ENCODE measurements at regions not wholly inside any gene's neighbourhood (a gene's known extent, or its start where the extent isn't known, plus 50 kb on each side); places are given as distances from the start of the nearest gene placed in this dataset.

DNA sequence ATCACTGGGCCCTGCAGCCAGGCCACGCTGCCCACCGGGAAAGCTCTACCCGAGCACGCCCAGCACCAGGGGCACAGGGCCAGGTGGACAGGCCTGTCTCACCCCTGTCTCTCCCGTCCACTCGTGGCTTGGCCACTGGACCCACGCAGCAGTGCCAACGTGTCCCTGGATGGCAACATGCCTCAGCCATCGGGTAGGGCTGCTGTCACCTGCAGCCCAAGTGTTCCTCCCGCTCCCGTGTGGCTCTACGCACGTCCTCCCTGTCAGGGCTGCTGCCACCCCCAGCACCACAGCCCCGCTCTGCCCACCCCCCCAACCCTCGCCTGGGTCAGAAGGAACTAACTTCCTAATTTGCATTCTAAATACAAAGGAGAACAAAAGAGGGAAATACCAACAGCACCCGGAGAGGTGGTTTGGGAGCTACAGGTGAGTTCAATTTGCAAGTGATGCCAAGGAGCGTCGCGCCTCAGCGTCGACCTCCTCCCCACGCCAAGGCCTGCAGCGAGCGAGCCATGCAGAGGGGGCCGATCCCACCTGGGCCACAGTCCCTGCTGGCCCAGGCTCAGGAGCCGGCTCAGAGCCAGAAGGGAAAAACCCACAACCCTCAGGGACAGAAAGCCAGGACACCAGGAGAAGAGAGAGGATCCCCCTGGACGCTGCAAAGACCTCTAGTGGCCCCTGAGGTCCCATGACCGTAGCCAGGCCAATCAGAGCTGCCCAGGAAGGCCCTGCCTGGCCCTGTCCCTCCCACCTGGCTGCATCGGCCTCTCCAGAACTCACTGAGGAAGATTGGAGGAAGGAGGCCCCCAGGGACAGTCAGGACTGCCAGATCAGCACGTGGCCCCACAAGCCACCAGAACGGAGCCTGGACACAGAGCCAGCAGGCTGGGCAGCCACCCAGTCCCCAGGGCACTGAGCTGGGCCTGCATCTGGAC lies 128.4 kb upstream of the SPACA7 start:
- no peak for TF ChIP-seq POLR2A (IDR thresholded peaks at IDR 0.05)
- TF ChIP-seq, protein P1, sequence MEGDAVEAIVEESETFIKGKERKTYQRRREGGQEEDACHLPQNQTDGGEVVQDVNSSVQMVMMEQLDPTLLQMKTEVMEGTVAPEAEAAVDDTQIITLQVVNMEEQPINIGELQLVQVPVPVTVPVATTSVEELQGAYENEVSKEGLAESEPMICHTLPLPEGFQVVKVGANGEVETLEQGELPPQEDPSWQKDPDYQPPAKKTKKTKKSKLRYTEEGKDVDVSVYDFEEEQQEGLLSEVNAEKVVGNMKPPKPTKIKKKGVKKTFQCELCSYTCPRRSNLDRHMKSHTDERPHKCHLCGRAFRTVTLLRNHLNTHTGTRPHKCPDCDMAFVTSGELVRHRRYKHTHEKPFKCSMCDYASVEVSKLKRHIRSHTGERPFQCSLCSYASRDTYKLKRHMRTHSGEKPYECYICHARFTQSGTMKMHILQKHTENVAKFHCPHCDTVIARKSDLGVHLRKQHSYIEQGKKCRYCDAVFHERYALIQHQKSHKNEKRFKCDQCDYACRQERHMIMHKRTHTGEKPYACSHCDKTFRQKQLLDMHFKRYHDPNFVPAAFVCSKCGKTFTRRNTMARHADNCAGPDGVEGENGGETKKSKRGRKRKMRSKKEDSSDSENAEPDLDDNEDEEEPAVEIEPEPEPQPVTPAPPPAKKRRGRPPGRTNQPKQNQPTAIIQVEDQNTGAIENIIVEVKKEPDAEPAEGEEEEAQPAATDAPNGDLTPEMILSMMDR (IDR thresholded peaks at IDR 0.05 in 4 of 5, conservative IDR thresholded peaks at IDR 0.05 in 1 of 5) = no peak
